Kidney epithelial cell (primary cell): ENCODE measurements at regions not wholly inside any gene's neighbourhood (a gene's known extent, or its start where the extent isn't known, plus 50 kb on each side); places are given as distances from the start of the nearest gene placed in this dataset.

Experiments used
- DNase-seq: peaks from one replicate; pipeline ENCODE4 v3.0.0-alpha.2; 2010; ENCODE audit warnings: low read depth
- H3K27me3 ChIP-seq: 2 replicates; pipeline ENCODE4 v1.6.0; 2011; ENCODE audit warnings: low read length; ENCODE audit not compliant: control insufficient read depth, insufficient read depth
- H3K36me3 ChIP-seq: 2 replicates; pipeline ENCODE4 v1.5.1; 2011; ENCODE audit warnings: low read length; ENCODE audit not compliant: control insufficient read depth, insufficient read depth
- H3K4me3 ChIP-seq: 2 replicates; pipeline ENCODE4 v1.5.1; 2011; ENCODE audit warnings: low read depth, mild to moderate bottlenecking, control low read depth, low read length
- CTCF ChIP-seq: IDR thresholded peaks from 2 replicates; pipeline ENCODE4 v1.5.1; 2011; ENCODE audit warnings: mild to moderate bottlenecking, moderate library complexity, low read length, control low read depth, inconsistent platforms; ENCODE audit not compliant: insufficient read depth, poor library complexity, severe bottlenecking

GRCh38 chr22:48894804-48895250 lies 932.8 kb downstream of the BRD1 start:
- TF ChIP-seq CTCF: no peak
- Histone ChIP-seq H3K4me3 (no peak overlapping the region), H3K27me3 (no peaks in the 10 kb centered on the region), H3K36me3 (no peaks in the 10 kb centered on the region)
- no peak for DNase-seq

- DNase-seq: no peak
- Histone ChIP-seq H3K27me3 (no peaks in the 10 kb centered on the region), H3K4me3 (no peak overlapping the region), H3K36me3 (no peaks in the 10 kb centered on the region)
- TF ChIP-seq CTCF: no peak
Measured at GRCh38 chr22:48894064-48894671, 933.5 kb downstream of the BRD1 start.

- Histone ChIP-seq H3K27me3 (no peaks in the 10 kb centered on the region), H3K4me3 (no peak overlapping the region), H3K36me3 (no peaks in the 10 kb centered on the region)
- DNase-seq: no peak
- no peak for TF ChIP-seq CTCF
Measured at GRCh38 chr22:48893288-48894063, 934.2 kb downstream of the BRD1 start.

GRCh38 chr22:48892578-48893287 lies 934.9 kb downstream of the BRD1 start:
- Histone ChIP-seq H3K36me3 (no peaks in the 10 kb centered on the region), H3K27me3 (no peaks in the 10 kb centered on the region), H3K4me3 (no peak overlapping the region)
- no peak for TF ChIP-seq CTCF
- no peak for DNase-seq

- no peaks in the 10 kb centered on the region for H3K36me3 ChIP-seq
- DNase-seq: no peak
- H3K4me3 ChIP-seq: no peak overlapping the region
- no peak for TF ChIP-seq CTCF
- H3K27me3 ChIP-seq: no peaks in the 10 kb centered on the region
Measured at GRCh38 chr22:48891688-48892577, 935.7 kb downstream of the BRD1 start.
